GM18507 (cell line): ENCODE measurements at regions not wholly inside any gene's neighbourhood (a gene's known extent, or its start where the extent isn't known, plus 50 kb on each side); places are given as distances from the start of the nearest gene placed in this dataset.

ENCODE experiments used
- DNase-seq: peaks from one replicate; pipeline ENCODE4 v3.0.0; 2011; ENCODE audit warnings: low read depth; ENCODE audit not compliant: insufficient read length; ENCODE audit errors: extremely low spot score
- FAIRE-seq: peaks from 2 replicates; lab custom pipeline; 2011; peaks lifted over from hg19 to GRCh38; lab: Jason Lieb, UNC

DNA sequence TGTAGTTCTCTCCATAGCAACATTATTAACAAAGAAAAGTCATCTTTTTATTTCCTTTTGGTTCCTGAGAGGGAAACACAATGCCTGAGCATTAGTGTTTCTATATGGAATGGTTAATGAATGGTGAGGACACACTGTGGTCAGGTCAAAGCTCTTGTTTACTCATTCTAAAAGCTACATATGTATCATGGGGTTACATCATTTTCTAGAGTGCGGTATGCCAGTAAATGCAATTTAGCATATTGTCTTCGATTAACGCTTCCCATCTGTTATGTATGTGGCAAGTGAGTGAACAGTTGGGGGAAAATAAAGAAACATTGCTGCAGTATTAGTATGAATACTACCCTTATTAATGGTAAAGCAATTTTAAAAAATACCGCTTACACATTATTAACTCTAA, 1152.2 kb upstream of the SPRY2 start:
- no peak for DNase-seq
- FAIRE-seq: no peak

- DNase-seq: no peak
- no peak for FAIRE-seq
These were observed 1151.5 kb upstream of the SPRY2 start for GRCh38 chr13:81492449-81492848.

GRCh38 chr13:81488021-81488420, 1147.1 kb upstream of the SPRY2 start:
- FAIRE-seq: no peak

DNA sequence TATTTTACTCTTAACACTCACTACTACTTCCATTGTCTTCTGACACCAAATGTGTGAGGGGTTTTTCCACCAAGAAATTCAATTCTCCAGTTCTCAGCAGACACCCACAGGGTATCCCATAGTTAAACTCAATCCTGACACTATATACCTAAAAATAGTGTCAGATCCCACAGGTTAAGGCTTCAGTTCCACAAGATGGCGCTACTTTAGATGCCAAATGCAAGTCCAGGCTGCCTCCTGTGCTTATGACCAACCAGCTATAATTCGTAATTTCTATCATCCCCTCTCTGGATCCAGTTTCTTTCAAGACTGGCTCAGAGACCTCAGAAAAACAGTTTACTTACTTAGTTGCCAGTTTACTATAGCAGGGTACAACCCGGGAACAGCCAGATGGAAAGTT, 1146.2 kb upstream of the SPRY2 start:
- FAIRE-seq (no peak), DNase-seq (no peak)

More at GRCh38 chr13:81488021-81488420, 1147.1 kb upstream of the SPRY2 start:
- no peak for DNase-seq

DNA sequence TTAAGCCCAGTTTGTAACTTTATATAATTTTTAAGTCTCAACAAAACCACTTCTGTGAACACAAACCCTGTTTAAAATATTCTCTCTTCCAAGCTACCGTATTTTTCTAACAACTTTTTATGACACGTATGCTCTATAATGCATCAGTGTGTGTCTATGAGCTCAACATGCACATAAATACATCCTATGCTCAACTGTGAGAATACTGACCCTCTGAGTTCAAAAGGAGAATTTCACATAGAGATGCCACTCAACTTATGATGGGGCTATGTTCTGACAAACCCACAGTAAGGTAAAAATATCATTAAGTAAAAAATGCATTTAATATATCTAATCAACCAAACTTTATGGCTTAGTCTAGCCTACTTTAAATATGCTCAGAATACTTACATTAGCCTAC, 1139.7 kb upstream of the SPRY2 start:
- no peak for DNase-seq

DNA sequence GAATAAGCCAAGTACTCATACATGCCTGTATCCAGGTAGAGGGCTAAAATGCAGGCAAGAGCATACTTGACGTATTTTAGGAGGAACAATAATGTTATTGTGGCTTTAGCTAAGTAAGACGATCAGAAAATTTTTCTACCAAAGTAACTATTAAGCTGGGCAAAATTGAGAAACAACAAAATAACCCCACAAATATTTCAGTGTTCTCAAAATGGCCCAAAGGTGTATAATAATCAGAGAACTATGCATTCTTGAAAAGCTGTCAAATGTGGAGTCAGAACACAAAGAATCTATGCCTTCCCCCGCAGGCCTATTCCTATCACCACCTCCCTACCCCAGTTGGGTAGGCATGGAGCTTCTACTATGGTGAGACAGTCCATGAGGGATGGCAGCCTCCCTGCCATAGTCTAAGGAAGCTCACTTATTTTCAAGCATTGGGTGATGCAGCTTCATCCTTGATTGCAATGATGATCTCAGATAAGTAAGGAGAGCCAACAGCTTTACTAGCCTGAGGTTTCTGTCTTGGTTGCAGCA, 1132.5 kb upstream of the SPRY2 start:
- DNase-seq (no peak), FAIRE-seq (no peak)

More for the DNA sequence above, 1139.7 kb upstream of the SPRY2 start:
- FAIRE-seq: no peak

DNA sequence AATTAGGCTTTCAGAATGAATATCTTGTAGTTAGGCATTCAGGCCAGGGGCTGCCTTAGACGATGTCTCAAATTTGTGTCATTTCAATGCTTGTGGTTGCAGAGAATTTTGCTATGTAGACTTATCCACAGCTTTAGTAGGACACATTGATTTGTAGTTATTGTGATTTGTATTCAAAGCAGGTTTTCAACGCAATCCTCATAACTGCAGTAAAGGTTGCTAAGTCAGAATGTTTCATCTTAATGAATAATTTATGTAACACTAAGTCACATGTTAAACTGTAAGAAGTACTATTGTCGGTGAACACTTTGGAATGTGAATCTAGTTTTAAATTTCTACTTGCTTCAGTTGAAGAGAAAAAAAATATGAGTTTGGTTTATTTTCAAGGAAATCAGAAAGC, 1117.2 kb upstream of the SPRY2 start:
- no peak for FAIRE-seq
- DNase-seq: no peak

GRCh38 chr13:81446441-81446840, 1105.5 kb upstream of the SPRY2 start:
- DNase-seq (no peak), FAIRE-seq (no peak)

DNA sequence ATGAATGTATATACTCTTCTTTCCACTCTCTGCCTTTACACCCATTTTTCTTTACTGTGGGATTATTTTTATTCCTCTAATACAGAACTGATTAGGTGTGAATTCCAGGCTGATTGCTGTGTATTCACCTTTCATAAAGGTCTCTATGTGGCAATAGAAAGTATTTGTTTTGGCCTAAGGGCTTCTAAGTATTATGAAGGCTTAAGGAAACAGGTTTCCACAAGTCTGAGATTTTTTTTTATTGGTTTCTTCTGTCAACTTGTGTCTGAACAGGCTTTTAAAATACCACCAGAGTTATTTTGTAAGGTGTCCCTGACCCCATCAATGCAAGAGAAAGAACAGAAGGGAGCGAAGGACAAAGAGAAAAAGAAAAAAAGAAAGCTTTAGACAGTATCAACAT, 1102.0 kb upstream of the SPRY2 start:
- FAIRE-seq: no peak
- DNase-seq: no peak

DNA sequence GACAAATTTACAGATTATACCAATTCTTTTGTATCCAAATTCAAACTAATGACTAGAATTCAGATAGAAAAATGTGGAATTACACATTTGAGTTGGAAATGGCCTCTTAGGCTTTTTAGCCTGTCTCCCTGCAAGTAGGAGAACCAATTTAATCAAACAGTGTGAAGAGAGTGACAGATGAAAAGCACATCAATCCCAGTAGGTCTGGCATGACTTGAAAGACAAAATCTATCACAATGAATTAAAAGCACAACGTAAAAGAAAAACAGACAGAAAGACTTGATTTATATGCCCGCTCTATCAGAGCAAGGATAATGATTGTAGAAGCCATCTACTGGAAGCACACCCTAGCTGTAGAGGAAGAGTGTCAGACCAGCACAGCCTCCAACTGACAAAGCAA, 1084.4 kb upstream of the SPRY2 start:
- FAIRE-seq (no peak), DNase-seq (no peak)

- FAIRE-seq: no peak
- no peak for DNase-seq
These were observed 1068.4 kb upstream of the SPRY2 start for GRCh38 chr13:81409284-81409683.

DNA sequence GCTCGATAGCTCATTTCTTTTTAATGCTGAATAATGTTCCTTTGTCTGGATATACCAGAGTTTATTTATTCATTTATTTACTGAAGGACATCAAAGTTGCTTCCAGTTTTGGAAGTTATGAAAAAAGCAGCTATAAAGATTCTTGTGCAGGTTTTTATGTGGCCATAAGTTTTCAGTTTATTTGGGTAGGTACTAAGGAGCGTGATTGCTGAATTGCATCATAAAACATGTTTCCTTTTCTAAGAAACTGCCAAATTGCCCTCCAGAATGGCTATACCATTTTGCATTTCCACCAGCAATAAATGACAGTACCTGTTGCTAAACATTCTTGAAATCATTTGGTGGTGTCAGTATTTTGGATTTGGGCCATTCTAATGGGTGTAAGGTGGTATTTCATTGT, 1067.7 kb upstream of the SPRY2 start:
- DNase-seq (no peak), FAIRE-seq (no peak)

- peak; percentile 84 for FAIRE-seq
- DNase-seq: no peak
These were observed 1065.8 kb upstream of the SPRY2 start for GRCh38 chr13:81406639-81407292.

- FAIRE-seq (no peak), DNase-seq (no peak)
These were observed 1065.1 kb upstream of the SPRY2 start for GRCh38 chr13:81406022-81406421.

DNA sequence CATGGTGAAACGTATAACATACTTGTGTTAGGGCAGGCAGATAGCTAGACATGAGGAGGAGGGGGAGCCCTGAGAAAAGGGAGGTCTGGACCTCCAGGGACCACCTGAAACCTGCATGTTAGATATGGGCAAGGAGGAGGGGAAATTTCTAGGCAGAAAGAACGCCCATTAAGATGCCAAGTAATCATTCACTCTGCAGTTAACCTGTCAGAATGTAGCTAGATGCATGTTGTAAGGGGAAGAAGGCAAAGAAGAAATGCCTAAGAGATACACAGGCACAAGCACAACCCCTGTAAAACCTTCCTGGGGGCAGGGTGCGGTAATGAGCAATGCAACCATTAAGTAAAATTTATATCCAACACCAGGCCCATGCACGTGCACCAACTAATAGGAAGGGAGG, 1055.3 kb upstream of the SPRY2 start:
- FAIRE-seq (no peak), DNase-seq (no peak)

GRCh38 chr13:81395368-81395767, 1054.4 kb upstream of the SPRY2 start:
- DNase-seq: no peak
- no peak for FAIRE-seq

DNA sequence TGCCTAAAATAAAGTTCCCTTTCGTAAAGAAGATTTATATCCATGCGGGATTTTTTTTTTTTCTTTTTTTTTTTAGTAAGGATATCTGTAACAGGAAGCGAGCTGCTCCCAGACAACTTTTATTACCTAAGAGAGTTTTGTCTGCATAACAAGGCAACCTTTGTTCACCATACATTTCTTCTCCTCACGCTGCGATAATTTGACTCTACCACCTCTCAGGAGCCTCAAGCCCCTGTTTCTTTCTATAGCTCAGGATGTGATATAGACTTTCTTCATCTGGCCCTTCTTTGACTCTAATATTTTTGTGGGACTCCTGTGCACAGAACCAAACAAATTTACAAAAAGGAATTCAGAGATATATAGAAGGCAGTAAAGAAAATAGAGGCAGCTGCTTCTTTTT, 1053.7 kb upstream of the SPRY2 start:
- no peak for DNase-seq
- no peak for FAIRE-seq

- DNase-seq: no peak
- FAIRE-seq: peak; percentile 65
These were observed 1052.8 kb upstream of the SPRY2 start for GRCh38 chr13:81393721-81394120.

DNA sequence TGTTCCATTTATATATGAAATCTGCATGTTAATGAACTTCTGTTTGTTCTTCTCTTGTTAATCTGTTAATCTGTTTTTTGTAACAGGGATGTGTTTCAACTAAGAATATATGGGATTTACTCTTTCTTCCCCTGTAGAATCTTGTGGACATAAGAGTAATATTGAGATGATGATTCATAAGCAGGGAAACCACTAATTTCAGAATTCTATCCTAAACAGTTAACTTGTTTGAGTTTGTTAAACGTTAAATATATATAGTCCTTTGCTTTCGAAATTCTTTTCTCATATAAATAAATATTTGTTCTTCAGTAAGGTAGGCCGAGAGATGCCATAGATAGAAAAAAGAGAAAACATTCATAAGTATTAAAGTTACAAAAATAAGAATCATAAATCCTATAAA, 1052.2 kb upstream of the SPRY2 start:
- DNase-seq (no peak), FAIRE-seq (no peak)

- no peak for FAIRE-seq
- no peak for DNase-seq
These were observed 1047.5 kb upstream of the SPRY2 start for GRCh38 chr13:81388400-81388799.

DNA sequence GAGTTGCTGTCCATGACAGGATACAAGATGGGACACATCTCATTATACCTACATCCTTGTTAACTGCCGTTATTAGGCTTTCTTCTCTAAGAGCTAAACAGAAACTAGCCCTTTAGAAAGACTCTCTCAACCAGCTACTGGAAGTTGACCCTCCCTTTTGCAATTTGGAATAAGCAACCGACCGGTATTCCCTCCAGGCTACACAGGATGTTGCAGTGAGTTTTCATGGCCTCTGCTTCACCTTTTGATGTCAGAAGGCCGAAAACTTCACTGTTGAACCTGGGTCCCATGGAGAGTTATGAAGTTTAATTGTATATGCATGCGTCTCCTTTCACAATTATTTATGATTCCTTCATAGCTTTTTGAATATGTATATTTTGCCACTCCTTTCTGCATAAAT, 1042.5 kb upstream of the SPRY2 start:
- no peak for DNase-seq
- no peak for FAIRE-seq

DNA sequence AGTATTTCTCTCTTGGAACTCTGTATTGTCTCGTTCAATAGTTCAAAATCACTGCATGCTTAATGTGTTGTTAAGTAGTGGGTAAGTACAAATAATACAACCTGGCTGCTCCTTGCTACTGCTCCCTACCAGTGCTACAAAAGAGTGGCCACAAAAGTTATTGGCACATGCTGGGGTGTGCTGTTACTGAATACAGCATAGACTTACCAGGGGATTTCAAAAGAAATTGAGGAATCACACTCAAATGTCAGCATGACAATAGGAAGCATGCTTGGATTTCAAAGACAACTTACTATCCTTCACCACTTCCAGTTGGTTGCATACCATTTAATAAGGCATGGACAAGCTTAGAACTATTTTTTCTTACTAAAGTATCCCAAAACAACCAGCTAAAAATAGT, 1041.3 kb upstream of the SPRY2 start:
- FAIRE-seq: no peak
- DNase-seq: no peak
